ENCODE measurements at regions not wholly inside any gene's neighbourhood (a gene's known extent, or its start where the extent isn't known, plus 50 kb on each side); places are given as distances from the start of the nearest gene placed in this dataset.

GRCh38 chr15:93831641-93832040, 399.7 kb upstream of the MCTP2 start:
- H3K36me3 ChIP-seq: no peaks in the 10 kb centered on the region
- no peaks in the 10 kb centered on the region for H3K27me3 ChIP-seq (replicated peaks; ENCODE audit: insufficient read depth)
- no peaks in the 10 kb centered on the region for H3K4me1 ChIP-seq (ENCODE audit: control insufficient read depth in 1 of 2, low read depth in 2 of 2)
- H3K27ac ChIP-seq: no peak overlapping the region
- no peak for ATAC-seq (ENCODE audit: insufficient number of reproducible peaks, low FRiP score, low read depth)
- DNase-seq (ENCODE audit: low spot score): no peak
- TF ChIP-seq, protein P1, sequence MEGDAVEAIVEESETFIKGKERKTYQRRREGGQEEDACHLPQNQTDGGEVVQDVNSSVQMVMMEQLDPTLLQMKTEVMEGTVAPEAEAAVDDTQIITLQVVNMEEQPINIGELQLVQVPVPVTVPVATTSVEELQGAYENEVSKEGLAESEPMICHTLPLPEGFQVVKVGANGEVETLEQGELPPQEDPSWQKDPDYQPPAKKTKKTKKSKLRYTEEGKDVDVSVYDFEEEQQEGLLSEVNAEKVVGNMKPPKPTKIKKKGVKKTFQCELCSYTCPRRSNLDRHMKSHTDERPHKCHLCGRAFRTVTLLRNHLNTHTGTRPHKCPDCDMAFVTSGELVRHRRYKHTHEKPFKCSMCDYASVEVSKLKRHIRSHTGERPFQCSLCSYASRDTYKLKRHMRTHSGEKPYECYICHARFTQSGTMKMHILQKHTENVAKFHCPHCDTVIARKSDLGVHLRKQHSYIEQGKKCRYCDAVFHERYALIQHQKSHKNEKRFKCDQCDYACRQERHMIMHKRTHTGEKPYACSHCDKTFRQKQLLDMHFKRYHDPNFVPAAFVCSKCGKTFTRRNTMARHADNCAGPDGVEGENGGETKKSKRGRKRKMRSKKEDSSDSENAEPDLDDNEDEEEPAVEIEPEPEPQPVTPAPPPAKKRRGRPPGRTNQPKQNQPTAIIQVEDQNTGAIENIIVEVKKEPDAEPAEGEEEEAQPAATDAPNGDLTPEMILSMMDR (IDR thresholded peaks at IDR 0.05): no peak
- no peak overlapping the region for H3K4me3 ChIP-seq
- H3K9me3 ChIP-seq: no peaks in the 10 kb centered on the region

DNA sequence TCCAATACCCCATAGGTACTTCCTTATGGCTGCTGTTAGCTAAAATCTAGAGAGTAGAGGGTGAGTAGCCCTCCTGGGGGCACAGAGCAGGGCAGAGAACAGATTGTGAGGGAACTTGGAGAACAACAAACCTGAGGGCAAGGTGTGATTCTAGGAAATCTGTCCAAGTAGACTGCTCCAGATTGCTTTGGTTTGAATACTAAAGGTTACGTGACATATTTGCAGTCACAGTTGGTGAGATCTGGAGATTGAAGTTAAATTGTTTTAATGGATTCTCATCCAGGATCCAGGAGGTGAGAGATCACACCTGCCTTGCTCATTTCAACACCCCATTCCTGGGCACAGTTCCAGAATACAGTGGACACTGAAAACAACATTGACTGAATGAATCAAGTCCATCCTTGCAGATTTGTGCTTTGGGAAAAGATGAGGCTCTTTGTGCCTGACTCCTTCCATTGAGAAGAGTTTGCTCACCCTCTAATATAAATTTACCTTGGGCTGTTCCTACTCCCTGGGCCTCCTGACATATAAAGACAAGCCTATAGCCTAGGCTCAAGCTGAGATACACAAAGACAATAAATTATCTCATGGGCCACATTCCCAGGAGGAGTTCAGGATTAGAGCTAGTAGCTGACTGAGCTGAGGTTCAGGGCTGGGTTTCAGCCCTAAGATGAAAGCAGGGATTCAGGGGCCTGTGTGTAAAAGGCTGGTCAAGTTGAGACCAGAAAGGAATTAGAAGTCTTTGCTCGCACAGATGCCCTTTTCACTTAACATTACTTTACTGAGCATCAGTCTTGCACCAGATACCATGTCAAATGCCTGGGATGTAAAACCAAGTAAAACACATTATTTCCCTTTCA, 400.9 kb upstream of the MCTP2 start:
- DNase-seq (ENCODE audit: low spot score): no peak
- Histone ChIP-seq H3K4me1 (ENCODE audit: control insufficient read depth in 1 of 2, low read depth in 2 of 2) (no peaks in the 10 kb centered on the region), H3K36me3 (no peaks in the 10 kb centered on the region), H3K27ac (no peak overlapping the region), H3K9me3 (no peaks in the 10 kb centered on the region), H3K27me3 (replicated peaks; ENCODE audit: insufficient read depth) (no peaks in the 10 kb centered on the region), H3K4me3 (no peak overlapping the region)
- TF ChIP-seq, protein P1 (IDR thresholded peaks at IDR 0.05): no peak
- ATAC-seq (ENCODE audit: insufficient number of reproducible peaks, low FRiP score, low read depth): no peak

DNA sequence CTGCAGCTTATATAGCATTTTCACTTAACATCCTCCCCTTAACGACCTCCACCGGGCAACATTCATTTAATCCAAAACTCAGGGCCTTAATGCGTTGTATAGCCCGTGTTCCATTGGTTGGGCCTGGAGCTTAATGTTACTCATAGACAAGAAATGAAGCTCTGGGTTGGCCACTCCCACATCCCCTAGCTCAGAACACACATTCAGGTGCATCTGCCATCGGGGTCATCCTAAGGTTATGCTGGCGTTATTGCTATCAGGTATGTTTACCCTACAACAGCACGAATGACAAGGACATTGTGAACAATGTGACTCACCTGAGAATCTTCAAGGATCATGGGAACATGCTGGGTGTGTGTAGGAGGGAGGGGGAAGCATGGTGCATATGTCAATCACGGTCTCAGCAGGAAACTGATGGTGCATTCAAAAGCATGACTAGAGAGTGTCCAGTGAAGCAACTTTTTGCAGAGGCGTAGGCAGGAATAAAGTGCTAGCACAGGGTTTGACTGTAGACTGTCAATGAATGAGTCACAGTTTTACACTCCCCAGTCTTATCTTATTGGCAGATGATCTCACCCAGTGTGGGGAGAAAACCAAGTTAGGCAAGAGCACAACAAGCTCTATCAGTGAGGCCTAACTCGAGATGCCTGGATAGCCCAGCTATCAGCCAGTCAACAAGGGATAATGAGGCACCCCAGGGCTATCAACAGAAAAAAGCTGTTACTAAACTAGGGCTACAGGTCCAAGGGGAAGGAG, 402.1 kb upstream of the MCTP2 start:
- no peak for ATAC-seq (ENCODE audit: insufficient number of reproducible peaks, low FRiP score, low read depth)

GRCh38 chr15:93826790-93827189, 404.6 kb upstream of the MCTP2 start:
- no peak overlapping the region for H3K27ac ChIP-seq

More for the DNA sequence above, 402.1 kb upstream of the MCTP2 start:
- Histone ChIP-seq H3K27me3 (replicated peaks; ENCODE audit: insufficient read depth) (no peaks in the 10 kb centered on the region), H3K4me1 (ENCODE audit: control insufficient read depth in 1 of 2, low read depth in 2 of 2) (no peaks in the 10 kb centered on the region), H3K9me3 (no peaks in the 10 kb centered on the region), H3K4me3 (no peak overlapping the region), H3K36me3 (no peaks in the 10 kb centered on the region), H3K27ac (no peak overlapping the region)
- no peak for DNase-seq (ENCODE audit: low spot score)
- TF ChIP-seq, protein P1 (IDR thresholded peaks at IDR 0.05): no peak

DNA sequence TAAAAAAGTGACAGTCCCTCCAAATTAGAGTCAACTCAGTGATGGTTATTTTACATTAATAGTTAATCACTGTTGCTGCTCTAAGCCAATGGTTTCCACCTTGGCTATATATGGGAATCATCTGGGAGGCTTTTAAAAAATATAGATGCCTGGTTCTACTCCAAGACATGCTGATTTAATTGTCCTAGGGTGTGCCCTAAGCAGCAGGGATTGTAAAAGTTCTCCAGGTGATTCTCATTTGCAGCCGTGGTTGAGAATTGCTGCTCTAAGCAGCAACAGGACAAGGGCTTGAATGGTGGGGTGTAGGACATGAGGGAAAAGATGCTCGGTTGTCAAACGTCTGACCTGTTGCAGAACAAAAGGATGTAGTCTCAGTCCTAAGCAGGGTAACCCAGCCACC, 405.1 kb upstream of the MCTP2 start:
- Histone ChIP-seq H3K27me3 (replicated peaks; ENCODE audit: insufficient read depth) (no peaks in the 10 kb centered on the region), H3K9me3 (no peaks in the 10 kb centered on the region), H3K4me1 (ENCODE audit: control insufficient read depth in 1 of 2, low read depth in 2 of 2) (no peaks in the 10 kb centered on the region), H3K27ac (no peak overlapping the region), H3K4me3 (no peak overlapping the region), H3K36me3 (no peaks in the 10 kb centered on the region)
- no peak for ATAC-seq (ENCODE audit: insufficient number of reproducible peaks, low FRiP score, low read depth)
- no peak for DNase-seq (ENCODE audit: low spot score)
- TF ChIP-seq, protein P1 (IDR thresholded peaks at IDR 0.05): no peak

More at GRCh38 chr15:93826790-93827189, 404.6 kb upstream of the MCTP2 start:
- DNase-seq (ENCODE audit: low spot score) (no peak), ATAC-seq (ENCODE audit: insufficient number of reproducible peaks, low FRiP score, low read depth) (no peak)
- Histone ChIP-seq H3K9me3 (no peaks in the 10 kb centered on the region), H3K36me3 (no peaks in the 10 kb centered on the region), H3K4me1 (ENCODE audit: control insufficient read depth in 1 of 2, low read depth in 2 of 2) (no peaks in the 10 kb centered on the region), H3K27me3 (replicated peaks; ENCODE audit: insufficient read depth) (no peaks in the 10 kb centered on the region), H3K4me3 (no peak overlapping the region)
- TF ChIP-seq, protein P1 (IDR thresholded peaks at IDR 0.05): no peak
